Progenitor cell of endocrine pancreas (in vitro differentiated cells): ENCODE measurements at regions not wholly inside any gene's neighbourhood (a gene's known extent, or its start where the extent isn't known, plus 50 kb on each side); places are given as distances from the start of the nearest gene placed in this dataset.

ENCODE experiments used
- DNase-seq: peaks from one replicate; pipeline ENCODE4 v3.0.0; 2021; ENCODE audit warnings: low spot score; ENCODE audit not compliant: unreplicated experiment
- H3K27ac Mint-ChIP-seq: 2 replicates; pipeline ENCODE4 v1.8.0; 2021; ENCODE audit warnings: mild to moderate bottlenecking, moderate library complexity, mixed read lengths
- H3K27me3 Mint-ChIP-seq: 2 replicates; pipeline ENCODE4 v1.8.0; 2021; ENCODE audit warnings: mixed read lengths
- H3K36me3 Mint-ChIP-seq: 2 replicates; pipeline ENCODE4 v1.8.0; 2022; ENCODE audit warnings: mixed read lengths; ENCODE audit not compliant: insufficient read depth
- H3K4me1 Mint-ChIP-seq: 2 replicates; pipeline ENCODE4 v1.8.0; 2021; ENCODE audit warnings: low read depth, mixed read lengths
- H3K4me3 Mint-ChIP-seq: 2 replicates; pipeline ENCODE4 v1.8.0; 2021; ENCODE audit warnings: low read depth, mild to moderate bottlenecking, moderate library complexity, mixed read lengths
- H3K9me3 Mint-ChIP-seq: 2 replicates; pipeline ENCODE4 v1.8.0; 2021; ENCODE audit warnings: low read depth, mixed read lengths
- TF ChIP-seq, protein P1 (sequence below): fragments of 200-600 bp; sonication (generic); IDR thresholded peaks from one replicate; pipeline ENCODE4 v1.5.0; 2021; ENCODE audit warnings: antibody characterized with exemption, mild to moderate bottlenecking; ENCODE audit not compliant: unreplicated experiment

DNA sequence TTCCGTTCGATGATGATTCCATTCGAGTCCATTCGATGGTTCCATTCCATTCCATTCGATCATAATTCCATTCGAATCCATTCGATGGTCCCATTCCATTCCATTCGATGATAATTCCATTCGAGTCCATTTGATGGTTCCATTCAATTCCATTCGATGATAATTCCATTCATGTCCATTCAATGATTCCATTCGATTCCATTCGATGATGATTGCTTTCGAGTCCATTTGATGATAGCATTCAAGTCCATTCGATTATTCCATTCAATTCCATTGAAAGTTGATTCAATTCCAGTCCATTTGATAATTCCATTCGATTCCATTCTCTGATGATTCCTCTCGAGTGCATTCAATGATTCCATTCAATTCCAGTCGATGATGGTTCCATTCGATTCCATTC, 3895.3 kb downstream of the SRGAP2C start:
- Mint-ChIP-seq H3K4me3 (no peak overlapping the region), H3K9me3 (peaks cover 71% of the 10 kb centered on the region), H3K27ac (no peak overlapping the region), H3K27me3 (no peaks in the 10 kb centered on the region), H3K36me3 (peaks cover 43% of the 10 kb centered on the region), H3K4me1 (no peaks in the 10 kb centered on the region)
- no peak for DNase-seq
- TF ChIP-seq, protein P1, sequence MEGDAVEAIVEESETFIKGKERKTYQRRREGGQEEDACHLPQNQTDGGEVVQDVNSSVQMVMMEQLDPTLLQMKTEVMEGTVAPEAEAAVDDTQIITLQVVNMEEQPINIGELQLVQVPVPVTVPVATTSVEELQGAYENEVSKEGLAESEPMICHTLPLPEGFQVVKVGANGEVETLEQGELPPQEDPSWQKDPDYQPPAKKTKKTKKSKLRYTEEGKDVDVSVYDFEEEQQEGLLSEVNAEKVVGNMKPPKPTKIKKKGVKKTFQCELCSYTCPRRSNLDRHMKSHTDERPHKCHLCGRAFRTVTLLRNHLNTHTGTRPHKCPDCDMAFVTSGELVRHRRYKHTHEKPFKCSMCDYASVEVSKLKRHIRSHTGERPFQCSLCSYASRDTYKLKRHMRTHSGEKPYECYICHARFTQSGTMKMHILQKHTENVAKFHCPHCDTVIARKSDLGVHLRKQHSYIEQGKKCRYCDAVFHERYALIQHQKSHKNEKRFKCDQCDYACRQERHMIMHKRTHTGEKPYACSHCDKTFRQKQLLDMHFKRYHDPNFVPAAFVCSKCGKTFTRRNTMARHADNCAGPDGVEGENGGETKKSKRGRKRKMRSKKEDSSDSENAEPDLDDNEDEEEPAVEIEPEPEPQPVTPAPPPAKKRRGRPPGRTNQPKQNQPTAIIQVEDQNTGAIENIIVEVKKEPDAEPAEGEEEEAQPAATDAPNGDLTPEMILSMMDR = no peak

DNA sequence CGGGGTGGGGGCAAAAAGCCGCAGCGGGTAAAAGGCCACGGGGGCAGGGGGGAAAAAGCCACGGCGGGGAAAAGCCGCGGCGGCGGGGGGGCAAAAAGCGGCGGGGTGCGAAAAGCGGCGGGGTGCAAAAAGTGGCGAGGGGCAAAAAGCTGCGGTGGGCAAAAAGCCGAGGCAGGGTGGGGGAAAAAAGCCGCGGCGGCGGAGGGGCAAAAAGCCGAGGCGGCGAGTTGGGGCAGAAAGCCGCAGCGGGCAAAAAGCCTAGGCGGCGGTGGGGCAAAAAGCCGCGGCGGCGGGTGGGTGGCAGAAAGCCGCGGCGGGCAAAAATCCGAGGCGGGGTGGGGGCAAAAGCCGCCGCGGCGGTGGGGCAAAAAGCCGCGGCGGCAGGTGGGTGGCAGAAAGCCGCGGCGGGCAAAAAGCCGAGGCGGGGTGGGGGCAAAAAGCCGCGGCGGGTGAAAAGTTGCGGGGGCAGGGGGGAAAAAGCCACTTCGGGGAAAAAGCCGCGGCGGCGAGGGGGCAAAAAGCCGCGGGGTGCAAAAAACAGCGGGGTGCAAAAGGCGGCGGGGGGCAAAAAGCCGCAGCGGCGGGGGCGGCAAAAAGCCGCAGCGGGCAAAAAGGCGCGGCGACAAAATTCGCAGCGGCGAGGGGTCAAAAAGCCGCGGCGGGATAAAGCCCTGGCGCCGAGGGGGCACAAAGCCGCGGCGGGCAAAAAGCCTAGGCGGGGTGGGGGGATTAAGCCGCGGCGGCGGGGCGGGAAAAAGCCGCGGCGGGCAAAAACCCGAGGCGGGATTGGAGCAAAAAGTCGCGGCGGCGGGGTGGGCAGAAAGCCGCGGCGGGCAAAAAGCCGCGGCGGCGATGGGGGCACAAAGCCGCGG, 3901.2 kb downstream of the SRGAP2C start:
- Mint-ChIP-seq H3K27ac (no peak overlapping the region), H3K9me3 (peaks cover 51% of the 10 kb centered on the region), H3K27me3 (no peaks in the 10 kb centered on the region), H3K4me3 (no peak overlapping the region), H3K36me3 (peaks cover 34% of the 10 kb centered on the region), H3K4me1 (no peaks in the 10 kb centered on the region)
- DNase-seq = no peak
- TF ChIP-seq, protein P1 = no peak

DNA sequence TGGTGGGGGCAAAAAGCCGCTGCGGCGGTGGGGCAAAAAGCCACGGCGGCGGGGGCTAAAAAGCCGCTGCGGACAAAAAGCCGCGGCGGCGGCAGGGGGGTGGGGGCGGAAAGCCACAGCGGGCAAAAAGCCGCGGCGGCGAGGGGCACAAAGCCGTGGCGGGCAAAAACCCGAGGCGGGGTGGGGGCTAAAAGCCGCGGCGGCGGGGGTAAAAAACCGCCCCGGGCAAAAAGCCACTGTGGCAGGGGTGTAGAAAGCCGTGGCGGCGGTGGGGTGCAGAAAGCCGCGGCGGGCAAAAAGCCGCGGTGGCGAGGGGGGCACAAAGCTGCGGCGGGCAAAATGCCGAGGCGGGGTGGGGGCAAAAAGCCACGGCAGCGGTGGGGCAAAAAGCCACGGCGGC, 3901.8 kb downstream of the SRGAP2C start:
- no peaks in the 10 kb centered on the region for H3K27me3 Mint-ChIP-seq
- no peak overlapping the region for H3K4me3 Mint-ChIP-seq
- DNase-seq = no peak
- H3K9me3 Mint-ChIP-seq = peaks cover 48% of the 10 kb centered on the region
- TF ChIP-seq, protein P1 = no peak
- peaks cover 30% of the 10 kb centered on the region for H3K36me3 Mint-ChIP-seq
- H3K4me1 Mint-ChIP-seq = no peaks in the 10 kb centered on the region
- no peak overlapping the region for H3K27ac Mint-ChIP-seq

DNA sequence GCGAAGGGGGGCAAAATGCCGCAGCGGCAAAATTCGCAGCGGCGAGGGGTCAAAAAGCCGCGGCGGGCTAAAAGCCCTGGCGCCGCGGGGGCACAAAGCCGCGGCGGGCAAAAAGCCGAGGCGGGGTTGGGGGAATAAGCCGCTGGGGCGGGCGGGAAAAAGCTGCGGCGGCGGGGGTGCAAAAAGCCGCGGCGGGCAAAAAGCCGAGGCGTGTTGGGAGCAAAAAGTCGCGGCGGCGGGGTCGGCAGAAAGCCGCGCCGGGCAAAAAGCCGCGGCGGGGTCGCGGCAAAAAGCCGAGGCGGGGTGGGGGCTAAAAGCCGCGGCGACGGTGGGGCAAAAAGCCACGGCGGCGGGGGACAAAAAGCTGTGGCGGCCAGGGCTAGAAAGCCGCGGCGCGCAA, 3902.5 kb downstream of the SRGAP2C start:
- TF ChIP-seq, protein P1 = no peak
- Mint-ChIP-seq H3K4me3 (no peak overlapping the region), H3K27ac (no peak overlapping the region), H3K9me3 (peaks cover 42% of the 10 kb centered on the region), H3K4me1 (no peaks in the 10 kb centered on the region), H3K36me3 (peaks cover 27% of the 10 kb centered on the region), H3K27me3 (no peaks in the 10 kb centered on the region)
- DNase-seq = no peak

DNA sequence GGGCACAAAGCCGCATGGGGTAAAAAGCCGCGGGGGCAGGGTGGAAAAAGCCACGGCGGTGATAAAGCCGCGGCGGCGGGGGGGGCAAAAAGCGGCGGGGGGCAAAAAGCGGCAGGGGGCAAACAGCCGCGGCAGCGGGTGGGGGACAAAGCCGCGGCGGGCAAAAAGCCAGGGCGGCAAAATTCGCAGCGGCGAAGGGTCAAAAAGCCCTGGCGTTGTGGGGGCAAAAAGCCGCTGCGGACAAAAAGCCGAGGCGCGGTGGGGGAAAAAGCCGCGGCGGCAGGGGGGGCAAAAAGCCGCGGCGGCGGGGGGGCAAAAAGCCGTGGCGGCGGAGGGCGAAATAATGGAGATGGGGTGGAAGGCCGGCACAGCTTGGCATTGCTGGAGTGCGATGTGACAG, 3902.9 kb downstream of the SRGAP2C start:
- no peak for DNase-seq
- Mint-ChIP-seq H3K36me3 (peaks cover 23% of the 10 kb centered on the region), H3K4me1 (no peaks in the 10 kb centered on the region), H3K9me3 (peaks cover 40% of the 10 kb centered on the region), H3K27me3 (no peaks in the 10 kb centered on the region), H3K27ac (peak overlapping the region; percentile 86), H3K4me3 (no peak overlapping the region)
- TF ChIP-seq, protein P1 = no peak
